H9 (cell line): ENCODE measurements at regions not wholly inside any gene's neighbourhood (a gene's known extent, or its start where the extent isn't known, plus 50 kb on each side); places are given as distances from the start of the nearest gene placed in this dataset.

Experiments used
- DNase-seq: peaks from one replicate; pipeline ENCODE4 v3.0.0-alpha.2; 2017
- H2AFZ ChIP-seq: one replicate; pipeline ENCODE4 v1.6.1; 2013; ENCODE audit warnings: mild to moderate bottlenecking, low read length, control low read depth, moderate library complexity
- H2AK5ac ChIP-seq: 2 replicates; pipeline ENCODE4 v1.6.1; 2013; ENCODE audit warnings: low read length, control low read depth, mixed read lengths; ENCODE audit not compliant: insufficient read length
- H2BK120ac ChIP-seq: one replicate; pipeline ENCODE4 v1.6.1; 2013; ENCODE audit warnings: low read depth, mild to moderate bottlenecking, low read length, control low read depth, inconsistent platforms; ENCODE audit not compliant: poor library complexity, severe bottlenecking
- H2BK12ac ChIP-seq: 2 replicates; pipeline ENCODE4 v1.6.1; 2013; ENCODE audit warnings: low read length, control low read depth, mixed read lengths, low read depth; ENCODE audit not compliant: insufficient read length
- H2BK15ac ChIP-seq: 2 replicates; pipeline ENCODE4 v1.6.1; 2013; ENCODE audit warnings: low read depth, low read length, control low read depth
- H2BK20ac ChIP-seq: one replicate; pipeline ENCODE4 v1.6.1; 2013; ENCODE audit warnings: low read depth, mild to moderate bottlenecking, low read length, control low read depth, inconsistent platforms; ENCODE audit not compliant: poor library complexity, severe bottlenecking
- H2BK5ac ChIP-seq: 2 replicates; pipeline ENCODE4 v1.6.1; 2013; ENCODE audit warnings: low read length, control low read depth, mixed read lengths; ENCODE audit not compliant: insufficient read length
- H3K14ac ChIP-seq: 2 replicates; pipeline ENCODE4 v1.6.1; 2013; ENCODE audit warnings: low read length, control low read depth; ENCODE audit not compliant: insufficient read depth
- H3K18ac ChIP-seq: 2 replicates; pipeline ENCODE4 v1.6.1; 2013; ENCODE audit warnings: low read depth, mild to moderate bottlenecking, mixed read lengths, low read length, control low read depth; ENCODE audit not compliant: insufficient read length
- H3K23ac ChIP-seq: 2 replicates; pipeline ENCODE4 v1.6.1; 2013; ENCODE audit warnings: low read length, control low read depth, mixed read lengths, low read depth; ENCODE audit not compliant: insufficient read length
- H3K23me2 ChIP-seq: 2 replicates; pipeline ENCODE4 v1.6.1; 2013; ENCODE audit warnings: low read depth, mild to moderate bottlenecking, mixed read lengths, low read length, control low read depth; ENCODE audit not compliant: insufficient read length, poor library complexity, severe bottlenecking
- H3K27ac ChIP-seq: 2 replicates; pipeline ENCODE4 v1.5.1; 2013; ENCODE audit warnings: low read length, control low read depth, mixed read lengths, low read depth; ENCODE audit not compliant: insufficient read length
- H3K27me3 ChIP-seq: 2 replicates; pipeline ENCODE4 v1.6.1; 2013; ENCODE audit warnings: low read length, control low read depth, inconsistent platforms; ENCODE audit not compliant: insufficient read depth
- H3K4ac ChIP-seq: 2 replicates; pipeline ENCODE4 v1.6.1; 2013; ENCODE audit warnings: low read depth, mild to moderate bottlenecking, control low read depth, inconsistent platforms, low read length, moderate library complexity
- H3K4me1 ChIP-seq: 2 replicates; pipeline ENCODE4 v1.6.1; 2013; ENCODE audit warnings: low read length, control low read depth, inconsistent platforms; ENCODE audit not compliant: insufficient read depth
- H3K4me2 ChIP-seq: 2 replicates; pipeline ENCODE4 v1.6.1; 2013; ENCODE audit warnings: low read length, control low read depth, mixed read lengths; ENCODE audit not compliant: insufficient read length, insufficient read depth
- H3K56ac ChIP-seq: 2 replicates; pipeline ENCODE4 v1.6.1; 2013; ENCODE audit warnings: low read depth, mild to moderate bottlenecking, mixed read lengths, low read length, control low read depth; ENCODE audit not compliant: insufficient read length
- H3K79me1 ChIP-seq: 2 replicates; pipeline ENCODE4 v1.6.1; 2013; ENCODE audit warnings: low read depth, mild to moderate bottlenecking, moderate library complexity, low read length, control low read depth, inconsistent platforms; ENCODE audit not compliant: insufficient read depth, poor library complexity, severe bottlenecking
- H3K79me2 ChIP-seq: 2 replicates; pipeline ENCODE4 v1.6.1; 2013; ENCODE audit warnings: low read length, control low read depth, inconsistent platforms; ENCODE audit not compliant: insufficient read depth
- H3K9ac ChIP-seq: 2 replicates; pipeline ENCODE4 v1.6.1; 2013; ENCODE audit warnings: low read length, control low read depth, mixed read lengths; ENCODE audit not compliant: insufficient read length; ENCODE audit errors: extremely low read depth
- H3K9me3 ChIP-seq: one replicate; pipeline ENCODE4 v1.6.1; 2013; ENCODE audit warnings: low read depth, low read length, inconsistent platforms; ENCODE audit not compliant: control insufficient read depth
- H3T11ph ChIP-seq: one replicate; pipeline ENCODE4 v1.6.1; 2013; ENCODE audit warnings: mild to moderate bottlenecking, low read length, control low read depth, inconsistent platforms
- H4K20me1 ChIP-seq: one replicate; pipeline ENCODE4 v1.6.1; 2013; ENCODE audit not compliant: control insufficient read depth, insufficient read length, insufficient read depth
- H4K5ac ChIP-seq: 2 replicates; pipeline ENCODE4 v1.6.1; 2013; ENCODE audit warnings: low read depth, mild to moderate bottlenecking, mixed read lengths, low read length, control low read depth; ENCODE audit not compliant: insufficient read length
- H4K8ac ChIP-seq: replicated peaks from 2 replicates; pipeline ENCODE4 v1.6.1; 2013; ENCODE audit warnings: low read length, control low read depth, mixed read lengths, low read depth; ENCODE audit not compliant: insufficient read length
- H4K91ac ChIP-seq: 2 replicates; pipeline ENCODE4 v1.6.1; 2013; ENCODE audit warnings: low read depth, mild to moderate bottlenecking, moderate library complexity, mixed read lengths, low read length, control low read depth; ENCODE audit not compliant: insufficient read length
- H3K27ac Mint-ChIP-seq, 3 experiments: 2 replicates in 2 of 3; 3 replicates in 1 of 3; pipeline ENCODE4 v1.8.0; 2020 to 2021; ENCODE audit warnings: mixed read lengths in 3 of 3, mild to moderate bottlenecking in 1 of 3, moderate library complexity in 1 of 3
- H3K27me3 Mint-ChIP-seq: 2 replicates; pipeline ENCODE4 v1.8.0; 2021; ENCODE audit warnings: low read depth, mild to moderate bottlenecking, moderate library complexity, mixed read lengths
- H3K36me3 Mint-ChIP-seq, 3 experiments: 2 replicates in 2 of 3; 3 replicates in 1 of 3; pipeline ENCODE4 v1.8.0; 2020 to 2021; ENCODE audit warnings: low read depth in 3 of 3, mixed read lengths in 3 of 3; ENCODE audit not compliant: insufficient read depth in 1 of 3
- H3K4me1 Mint-ChIP-seq, 2 experiments: 2 replicates each; pipeline ENCODE4 v1.8.0; 2020; ENCODE audit warnings: mixed read lengths in 2 of 2
- H3K4me3 Mint-ChIP-seq, 2 experiments: 2 replicates in 1 of 2; 3 replicates in 1 of 2; pipeline ENCODE4 v1.8.0; 2020 to 2021; ENCODE audit warnings: mild to moderate bottlenecking in 2 of 2, mixed read lengths in 2 of 2, moderate library complexity in 1 of 2
- H3K9me3 Mint-ChIP-seq, 2 experiments: 2 replicates in 1 of 2; 3 replicates in 1 of 2; pipeline ENCODE4 v1.8.0; 2020; ENCODE audit warnings: mild to moderate bottlenecking in 2 of 2, mixed read lengths in 2 of 2, moderate library complexity in 1 of 2
- WGBS: extraction: QIAGEN DNeasy Blood & Tissue Kit; methylation state at CpG from one replicate; pipeline ENCODE4 v1.1.7; 2013; ENCODE audit warnings: missing lambda C conversion rate, low lambda C conversion rate, mixed read lengths; ENCODE audit not compliant: insufficient read length; ENCODE audit errors: extremely low coverage; 5-methylcytosine and 5-hydroxymethylcytosine counted together
- TF ChIP-seq, protein P1 (sequence below): fragments of 200-600 bp; sonication (generic); conservative IDR thresholded peaks from 3 replicates; pipeline ENCODE4 v1.8.0; 2021; ENCODE audit warnings: antibody characterized with exemption, mild to moderate bottlenecking

DNA sequence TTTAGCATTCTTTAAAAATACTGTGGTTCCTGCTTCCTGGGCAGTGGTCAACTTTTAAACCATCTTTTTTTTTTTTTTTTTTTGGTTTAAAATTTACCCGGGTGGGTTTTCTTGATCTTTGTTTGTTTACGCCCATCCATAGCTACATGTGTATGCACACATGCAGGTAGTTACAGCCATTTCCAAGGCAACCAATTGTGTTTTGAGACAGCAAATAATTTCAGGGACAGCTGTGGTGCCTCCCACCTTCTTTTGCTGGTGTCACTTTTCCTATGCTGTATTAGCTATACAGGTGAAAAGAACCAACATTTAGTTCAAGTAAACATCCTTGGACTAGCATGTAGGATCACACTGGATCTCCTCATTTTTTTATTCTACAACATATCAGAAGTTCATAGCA is 52.0 kb upstream of the PSMA6 start:
- Histone ChIP-seq H3K14ac (no peak overlapping the region), H2BK5ac (no peak overlapping the region), H3K79me1 (no peaks in the 10 kb centered on the region), H3K9me3 (no peaks in the 10 kb centered on the region), H3K4ac (no peak overlapping the region), H3K4me2 (no peak overlapping the region), H2BK120ac (no peak overlapping the region), H2AFZ (no peak overlapping the region), H3K79me2 (no peaks in the 10 kb centered on the region), H3K56ac (no peak overlapping the region), H3T11ph (no peak overlapping the region), H2AK5ac (no peak overlapping the region), H3K27me3 (no peaks in the 10 kb centered on the region), H3K27ac (no peak overlapping the region), H3K18ac (no peak overlapping the region), H4K8ac (no peak overlapping the region), H3K4me1 (no peaks in the 10 kb centered on the region), H2BK12ac (no peak overlapping the region), H4K5ac (no peak overlapping the region), H3K9ac (no peak overlapping the region), H2BK20ac (no peak overlapping the region), H3K23me2 (no peaks in the 10 kb centered on the region), H3K23ac (no peak overlapping the region), H4K91ac (no peak overlapping the region), H4K20me1 (no peaks in the 10 kb centered on the region), H2BK15ac (no peak overlapping the region)
- TF ChIP-seq, protein P1, sequence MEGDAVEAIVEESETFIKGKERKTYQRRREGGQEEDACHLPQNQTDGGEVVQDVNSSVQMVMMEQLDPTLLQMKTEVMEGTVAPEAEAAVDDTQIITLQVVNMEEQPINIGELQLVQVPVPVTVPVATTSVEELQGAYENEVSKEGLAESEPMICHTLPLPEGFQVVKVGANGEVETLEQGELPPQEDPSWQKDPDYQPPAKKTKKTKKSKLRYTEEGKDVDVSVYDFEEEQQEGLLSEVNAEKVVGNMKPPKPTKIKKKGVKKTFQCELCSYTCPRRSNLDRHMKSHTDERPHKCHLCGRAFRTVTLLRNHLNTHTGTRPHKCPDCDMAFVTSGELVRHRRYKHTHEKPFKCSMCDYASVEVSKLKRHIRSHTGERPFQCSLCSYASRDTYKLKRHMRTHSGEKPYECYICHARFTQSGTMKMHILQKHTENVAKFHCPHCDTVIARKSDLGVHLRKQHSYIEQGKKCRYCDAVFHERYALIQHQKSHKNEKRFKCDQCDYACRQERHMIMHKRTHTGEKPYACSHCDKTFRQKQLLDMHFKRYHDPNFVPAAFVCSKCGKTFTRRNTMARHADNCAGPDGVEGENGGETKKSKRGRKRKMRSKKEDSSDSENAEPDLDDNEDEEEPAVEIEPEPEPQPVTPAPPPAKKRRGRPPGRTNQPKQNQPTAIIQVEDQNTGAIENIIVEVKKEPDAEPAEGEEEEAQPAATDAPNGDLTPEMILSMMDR: no peak
- Mint-ChIP-seq H3K4me1 (peaks cover 3 to 6% of the 10 kb centered on the region in 2 experiments), H3K27me3 (no peaks in the 10 kb centered on the region), H3K4me3 (no peak overlapping the region), H3K36me3 (no peaks in the 10 kb centered on the region), H3K9me3 (no peaks in the 10 kb centered on the region; a peak in 1 of 5 replicates), H3K27ac (no peak overlapping the region)
- WGBS: no CpG with 5 or more reads among the region's 2 CpGs
- DNase-seq: no peak
